HepG2 (cell line): ENCODE measurements at regions not wholly inside any gene's neighbourhood (a gene's known extent, or its start where the extent isn't known, plus 50 kb on each side); places are given as distances from the start of the nearest gene placed in this dataset.

ENCODE experiments used
- ATAC-seq: fragments of 200-7000 bp; cut with Tn5 transposase; 3 replicates; pipeline ENCODE4 v1.9.1; 2020; ENCODE audit warnings: mild to moderate bottlenecking, moderate library complexity
- BruUV-seq: library from RNA; stranded (reverse); fragments of 400-500 nt; replicated peaks from 2 replicates; lab custom pipeline; 2021; lab: Mats Ljungman, UMichigan
- CTCF ChIA-PET: fragments of 300-600 bp; formaldehyde crosslinking; extraction: SDS; loops from one replicate; lab custom pipeline; 2021; ENCODE audit warnings: low total read pairs, inconsistent platforms, low intra/inter-chr PET ratio; lab: Yijun Ruan, JAX
- POLR2A ChIA-PET: fragments of 350-600 bp; sonication (Branson Sonifier 250); formaldehyde crosslinking; loops from one replicate; lab custom pipeline; 2020; ENCODE audit warnings: antibody characterized with exemption, inconsistent platforms; lab: Yijun Ruan, JAX
- DNase-seq: peaks from one replicate; pipeline ENCODE4 v3.0.0-alpha.2; 2015; ENCODE audit warnings: low spot score
- FAIRE-seq: peaks from 3 replicates; lab custom pipeline; 2011; peaks lifted over from hg19 to GRCh38; lab: Jason Lieb, UNC
- H2AFZ ChIP-seq: one replicate; pipeline ENCODE4 v1.6.1; 2011; ENCODE audit warnings: low read length, inconsistent platforms
- H3K27ac ChIP-seq: fragments of 300-600 bp; 3 replicates; pipeline ENCODE4 v1.8.0; 2011; ENCODE audit warnings: mixed run types, mild to moderate bottlenecking, mixed read lengths, low read length, inconsistent platforms; ENCODE audit not compliant: insufficient read depth; ENCODE audit errors: extremely low read length
- H3K27me3 ChIP-seq, 2 experiments: fragments of 200-600 bp in 1 of 2; 2 replicates in 1 of 2; 3 replicates in 1 of 2; pipeline versions ENCODE4 v1.6.0 to v1.8.0; 2011; ENCODE audit warnings: low read length in 2 of 2, mild to moderate bottlenecking in 2 of 2, moderate library complexity in 2 of 2, inconsistent platforms in 1 of 2; ENCODE audit not compliant: insufficient read depth in 2 of 2, control insufficient read depth in 1 of 2
- H3K36me3 ChIP-seq, 2 experiments: fragments of 200-600 bp in 1 of 2; replicated peaks in 1 of 2; 2 replicates in 1 of 2; 3 replicates in 1 of 2; pipeline versions ENCODE4 v1.5.1 to v1.8.0; 2011; ENCODE audit warnings: low read length in 2 of 2, inconsistent platforms in 1 of 2; ENCODE audit not compliant: insufficient read depth in 2 of 2, control insufficient read depth in 1 of 2
- H3K4me1 ChIP-seq: 2 replicates; pipeline ENCODE4 v1.5.1; 2012; ENCODE audit warnings: low read length, inconsistent platforms; ENCODE audit not compliant: insufficient read depth
- H3K4me2 ChIP-seq: 2 replicates; pipeline ENCODE4 v1.6.0; 2011; ENCODE audit warnings: low read depth, low read length, inconsistent platforms
- H3K4me3 ChIP-seq, 3 experiments: fragments of 200-600 bp in 1 of 3; sonication (generic), shearing (Covaris generic) in 1 of 3; replicated peaks in 1 of 3; 2 replicates each; pipeline ENCODE4 v1.5.1; 2011 to 2016; ENCODE audit warnings: low read length in 3 of 3, inconsistent platforms in 2 of 3, low read depth in 2 of 3, mild to moderate bottlenecking in 2 of 3, control low read depth in 1 of 3, mixed read lengths in 1 of 3; ENCODE audit not compliant: insufficient read depth in 1 of 3
- H3K79me2 ChIP-seq: one replicate; pipeline ENCODE4 v1.6.1; 2011; ENCODE audit warnings: low read length, inconsistent platforms; ENCODE audit not compliant: insufficient read depth
- H3K9ac ChIP-seq: 2 replicates; pipeline ENCODE4 v1.6.0; 2011; ENCODE audit warnings: mild to moderate bottlenecking, low read depth, low read length, inconsistent platforms; ENCODE audit not compliant: insufficient read depth
- H3K9me3 ChIP-seq: 2 replicates; pipeline ENCODE4 v1.5.1; 2012; ENCODE audit warnings: mild to moderate bottlenecking, low read length
- H4K20me1 ChIP-seq: 2 replicates; pipeline ENCODE4 v1.6.0; 2011; ENCODE audit warnings: inconsistent platforms, mild to moderate bottlenecking, low read length, moderate library complexity; ENCODE audit not compliant: insufficient read depth
- GTF2F1 ChIP-seq: fragments of 150-350 bp; IDR thresholded peaks from 2 replicates; pipeline ENCODE4 v1.6.1; 2014; ENCODE audit warnings: low read length
- HOXA7 ChIP-seq: sonication (generic); formaldehyde crosslinking; IDR thresholded peaks from 2 replicates; pipeline ENCODE4 v1.8.1; 2022; ENCODE audit warnings: mild to moderate bottlenecking, missing genetic modification reagents, moderate library complexity
- KDM1A ChIP-seq: IDR thresholded peaks from 2 replicates; pipeline ENCODE4 v1.6.1; 2016; ENCODE audit warnings: missing compliant biosample characterization
- NFE2 ChIP-seq: sonication (generic); formaldehyde crosslinking; IDR thresholded peaks from 2 replicates; pipeline ENCODE4 v1.4.0; 2020; ENCODE audit warnings: missing genetic modification reagents
- NFE2L2 ChIP-seq: fragments of 150-350 bp; IDR thresholded peaks from 2 replicates; pipeline ENCODE4 v1.6.1; 2014; ENCODE audit warnings: low read length
- RARA ChIP-seq: IDR thresholded peaks from 2 replicates; pipeline ENCODE4 v1.6.1; 2016; ENCODE audit warnings: missing genetic modification reagents, missing compliant biosample characterization
- RCOR2 ChIP-seq: IDR thresholded peaks from 2 replicates; pipeline ENCODE4 v1.6.1; 2016; ENCODE audit warnings: missing biosample characterization, missing genetic modification reagents
- RORA ChIP-seq: sonication (generic); formaldehyde crosslinking; IDR thresholded peaks from 2 replicates; pipeline ENCODE4 v1.5.0; 2020; ENCODE audit warnings: mild to moderate bottlenecking, missing genetic modification reagents, moderate library complexity
- SIX4 ChIP-seq: sonication (generic); formaldehyde crosslinking; IDR thresholded peaks from 2 replicates; pipeline ENCODE4 v1.4.0; 2020; ENCODE audit warnings: missing genetic modification reagents
- ZBTB4 ChIP-seq: sonication (generic); formaldehyde crosslinking; IDR thresholded peaks from 2 replicates; pipeline ENCODE4 v1.4.0; 2020; ENCODE audit warnings: missing genetic modification reagents, mild to moderate bottlenecking, borderline replicate concordance
- ZFP91 ChIP-seq: sonication (generic); formaldehyde crosslinking; IDR thresholded peaks from 2 replicates; pipeline ENCODE4 v1.9.0; 2022; ENCODE audit warnings: missing genetic modification reagents, mild to moderate bottlenecking, borderline replicate concordance
- ZNF275 ChIP-seq: sonication (generic); formaldehyde crosslinking; IDR thresholded peaks from 2 replicates; pipeline ENCODE4 v1.8.0; 2022; ENCODE audit warnings: missing genetic modification reagents, mild to moderate bottlenecking, inconsistent platforms, borderline replicate concordance
- ZNF282 ChIP-seq: fragments of 450-650 bp; IDR thresholded peaks from 2 replicates; pipeline ENCODE4 v1.6.1; 2018; ENCODE audit not compliant: partially characterized antibody
- ZNF710 ChIP-seq: sonication (generic); formaldehyde crosslinking; IDR thresholded peaks from 2 replicates; pipeline ENCODE4 v1.5.0; 2020; ENCODE audit warnings: mild to moderate bottlenecking, missing genetic modification reagents, borderline replicate concordance
- ZSCAN20 ChIP-seq: sonication (generic); formaldehyde crosslinking; IDR thresholded peaks from 2 replicates; pipeline ENCODE4 v1.4.0; 2020; ENCODE audit warnings: missing genetic modification reagents, mild to moderate bottlenecking, borderline replicate concordance
- WGBS: methylation state at CpG from one replicate; pipeline ENCODE4 v1.1.6; 2017; ENCODE audit warnings: low lambda C conversion rate; 5-methylcytosine and 5-hydroxymethylcytosine counted together
- in situ Hi-C: cut with HindIII; loops from 2 replicates; pipeline ENCODE4 v1.10.0; 2017; ENCODE audit warnings: low pct_unique_long_range_greater_than_20kb; ENCODE audit not compliant: extremely low pct_ligation_motif_present
- intact Hi-C: fragments of 100-400 bp; cut with micrococcal nuclease; formaldehyde crosslinking; loops from one replicate; pipeline ENCODE4 v1.10.0; 2022; ENCODE audit not compliant: unreplicated experiment

GRCh38 chr9:84054341-84055010, 73.9 kb downstream of the RMI1 start:
- CTCF ChIA-PET: no interaction called here
- no peak overlapping the region for H3K4me2 ChIP-seq
- in situ Hi-C loops (no loop called here), intact Hi-C loops (loop anchor here (10.0 kb wide), 1 partner anchor 70 kb away; the partner anchor contains the start of genes HNRNPK and RMI1)
- no peaks in the 10 kb centered on the region for H3K36me3 ChIP-seq
- no peaks in the 10 kb centered on the region for H4K20me1 ChIP-seq
- H3K27me3 ChIP-seq: peaks cover 0 to 6% of the 10 kb centered on the region in 2 experiments; a peak in 1 of 5 replicates
- no TSS peak for BruUV-seq
- peak; percentile 30 for DNase-seq
- no peak overlapping the region for H3K27ac ChIP-seq
- peak; percentile 75 for ATAC-seq
- no peaks in the 10 kb centered on the region for H3K9me3 ChIP-seq
- FAIRE-seq: no peak
- peaks cover 23% of the 10 kb centered on the region for H3K4me1 ChIP-seq
- no peaks in the 10 kb centered on the region for H3K79me2 ChIP-seq
- WGBS: 22% methylated on average over 7 of the region's 7 CpGs
- no peak overlapping the region for H3K9ac ChIP-seq
- H2AFZ ChIP-seq: no peak overlapping the region
- no peak overlapping the region for H3K4me3 ChIP-seq
- POLR2A ChIA-PET: interaction anchor here (0.8 kb wide), 1 partner anchor 75 kb away, joined by 3 read pairs; the partner anchor contains the start of gene HNRNPK
- TF ChIP-seq GTF2F1: no peak
- no peak for TF ChIP-seq ZNF275 (CRISPR knock-in tag)
- TF ChIP-seq ZNF710 (CRISPR knock-in tag): no peak
- TF ChIP-seq NFE2 (CRISPR knock-in tag): no peak
- no peak for TF ChIP-seq ZBTB4
- TF ChIP-seq RCOR2 (CRISPR knock-in tag): no peak
- TF ChIP-seq ZSCAN20 (CRISPR knock-in tag): no peak
- TF ChIP-seq NFE2L2: peak; percentile 64
- no peak for TF ChIP-seq ZNF282
- TF ChIP-seq KDM1A: no peak
- TF ChIP-seq RARA (CRISPR knock-in tag): peak; percentile 83
- TF ChIP-seq RORA (CRISPR knock-in tag): no peak
- no peak for TF ChIP-seq ZFP91 (CRISPR knock-in tag)
- TF ChIP-seq HOXA7 (CRISPR knock-in tag): no peak
- no peak for TF ChIP-seq SIX4
